GM12872 (cell line): ENCODE measurements at regions not wholly inside any gene's neighbourhood (a gene's known extent, or its start where the extent isn't known, plus 50 kb on each side); places are given as distances from the start of the nearest gene placed in this dataset.

Experiments used
- CTCF ChIP-seq: IDR thresholded peaks from 3 replicates; pipeline ENCODE4 v1.5.1; 2011; ENCODE audit warnings: low read depth, mild to moderate bottlenecking, low read length, moderate library complexity; ENCODE audit not compliant: insufficient read depth

- no peak for TF ChIP-seq CTCF
Observed at GRCh38 chr15:72911626-72912025, 128.1 kb upstream of the ADPGK start.

- no peak for TF ChIP-seq CTCF
Observed at GRCh38 chr15:72908713-72909112, 125.2 kb upstream of the ADPGK start.

- TF ChIP-seq CTCF: no peak
Observed at GRCh38 chr15:72907733-72908132, 124.2 kb upstream of the ADPGK start.

GRCh38 chr15:72902919-72903260 lies 119.3 kb upstream of the ADPGK start:
- no peak for TF ChIP-seq CTCF

GRCh38 chr15:72902245-72902918 lies 118.8 kb upstream of the ADPGK start:
- no peak for TF ChIP-seq CTCF

GRCh38 chr15:72892986-72893385 lies 109.4 kb upstream of the ADPGK start:
- no peak for TF ChIP-seq CTCF

- TF ChIP-seq CTCF: no peak
Observed at GRCh38 chr15:72890043-72890442, 106.5 kb upstream of the ADPGK start.
